Kidney (tissue), 13 donors: ENCODE measurements at regions not wholly inside any gene's neighbourhood (a gene's known extent, or its start where the extent isn't known, plus 50 kb on each side); places are given as distances from the start of the nearest gene placed in this dataset.

ENCODE experiments used
- DNase-seq, 5 donors: peaks; one replicate each; pipeline ENCODE4 v3.0.0-alpha.2; 2013 to 2020
- FAIRE-seq: peaks from 2 replicates; lab custom pipeline; 2012; peaks lifted over from hg19 to GRCh38; lab: Jason Lieb, UNC
- H3K27ac ChIP-seq, 2 donors: one replicate each; pipeline ENCODE4 v1.7.0; 2013; ENCODE audit warnings: low read depth in 2 of 2, low read length in 2 of 2, inconsistent platforms in 1 of 2
- H3K27me3 ChIP-seq: one replicate; pipeline ENCODE4 v1.7.1; 2013; ENCODE audit warnings: low read length, inconsistent platforms; ENCODE audit not compliant: control insufficient read depth, insufficient read depth
- H3K36me3 ChIP-seq, 3 donors: one replicate each; pipeline versions ENCODE4 v1.7.0 to v1.7.1; 2013; ENCODE audit warnings: low read length in 3 of 3, control low read depth in 1 of 3, inconsistent platforms in 1 of 3; ENCODE audit not compliant: insufficient read depth in 3 of 3, control insufficient read depth in 2 of 3
- H3K4me1 ChIP-seq, 3 donors: one replicate each; pipeline versions ENCODE4 v1.7.0 to v1.7.1; 2013; ENCODE audit warnings: low read length in 3 of 3, inconsistent platforms in 1 of 3, low read depth in 1 of 3; ENCODE audit not compliant: control insufficient read depth in 2 of 3, insufficient read depth in 2 of 3
- H3K4me3 ChIP-seq, 3 donors: one replicate each; pipeline versions ENCODE4 v1.7.0 to v1.8.1; 2013; ENCODE audit warnings: low read length in 3 of 3, control low read depth in 1 of 3, inconsistent platforms in 1 of 3
- H3K9ac ChIP-seq, 3 donors: one replicate each; pipeline versions ENCODE4 v1.7.0 to v1.7.1; 2013; ENCODE audit warnings: low read length in 3 of 3, control low read depth in 1 of 3, inconsistent platforms in 1 of 3
- H3K9me3 ChIP-seq, 3 donors: one replicate each; pipeline versions ENCODE4 v1.7.0 to v1.7.1; 2013; ENCODE audit warnings: low read length in 3 of 3, control low read depth in 1 of 3, inconsistent platforms in 1 of 3; ENCODE audit not compliant: control insufficient read depth in 2 of 3, insufficient read depth in 1 of 3
- intact Hi-C: fragments of 100-400 bp; cut with DNase I; formaldehyde crosslinking; loops from one replicate; pipeline ENCODE4 v1.11.1; 2022
- TF ChIP-seq, protein P1 (sequence below): IDR thresholded peaks from 3 replicates; pipeline ENCODE4 v1.5.1; 2012; ENCODE audit warnings: mild to moderate bottlenecking, moderate library complexity, borderline replicate concordance; ENCODE audit not compliant: insufficient read depth; ENCODE audit errors: extremely low read depth
- donor health status: control.
- donor health status: control.
- donor health status: control.
- donor health status: control.
- donor health status: control.
- donor health status: DM: yes; HTN: yes; CAD: no.
- donor health status: Normal renal cell carcinoma (clear cell type).

DNA sequence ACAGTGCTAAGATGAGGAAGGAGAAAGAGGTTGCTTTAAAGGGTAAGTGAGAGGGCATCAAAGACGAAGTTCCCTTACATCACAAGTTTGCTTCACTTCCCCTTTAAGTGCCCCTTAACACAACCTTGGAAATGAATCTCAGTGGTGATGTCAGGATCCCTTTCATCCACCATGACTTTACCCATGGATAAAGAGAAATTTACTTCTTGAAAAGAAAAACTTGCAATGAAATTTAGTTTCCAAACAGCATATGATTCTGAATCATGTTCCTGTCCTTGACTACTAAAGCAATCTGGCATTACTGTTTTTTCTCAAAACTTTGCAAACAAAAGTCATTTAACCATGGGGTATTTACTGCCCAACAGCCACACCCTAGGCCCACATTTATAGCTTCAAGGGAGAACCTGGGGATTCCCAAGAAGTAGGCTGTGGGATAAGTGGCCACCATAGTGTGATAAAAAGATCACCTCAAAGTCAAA lies 135.9 kb downstream of the ITGB8 start:
- Histone ChIP-seq H3K9me3 (no peaks in the 10 kb centered on the region), H3K9ac (no peak overlapping the region), H3K27ac (no peak overlapping the region), H3K4me1 (no peaks in the 10 kb centered on the region), H3K36me3 (no peaks in the 10 kb centered on the region), H3K27me3 (no peaks in the 10 kb centered on the region), H3K4me3 (no peak overlapping the region)
- no peak for FAIRE-seq
- intact Hi-C loops = no loop called here
- no peak for DNase-seq
- TF ChIP-seq, protein P1, sequence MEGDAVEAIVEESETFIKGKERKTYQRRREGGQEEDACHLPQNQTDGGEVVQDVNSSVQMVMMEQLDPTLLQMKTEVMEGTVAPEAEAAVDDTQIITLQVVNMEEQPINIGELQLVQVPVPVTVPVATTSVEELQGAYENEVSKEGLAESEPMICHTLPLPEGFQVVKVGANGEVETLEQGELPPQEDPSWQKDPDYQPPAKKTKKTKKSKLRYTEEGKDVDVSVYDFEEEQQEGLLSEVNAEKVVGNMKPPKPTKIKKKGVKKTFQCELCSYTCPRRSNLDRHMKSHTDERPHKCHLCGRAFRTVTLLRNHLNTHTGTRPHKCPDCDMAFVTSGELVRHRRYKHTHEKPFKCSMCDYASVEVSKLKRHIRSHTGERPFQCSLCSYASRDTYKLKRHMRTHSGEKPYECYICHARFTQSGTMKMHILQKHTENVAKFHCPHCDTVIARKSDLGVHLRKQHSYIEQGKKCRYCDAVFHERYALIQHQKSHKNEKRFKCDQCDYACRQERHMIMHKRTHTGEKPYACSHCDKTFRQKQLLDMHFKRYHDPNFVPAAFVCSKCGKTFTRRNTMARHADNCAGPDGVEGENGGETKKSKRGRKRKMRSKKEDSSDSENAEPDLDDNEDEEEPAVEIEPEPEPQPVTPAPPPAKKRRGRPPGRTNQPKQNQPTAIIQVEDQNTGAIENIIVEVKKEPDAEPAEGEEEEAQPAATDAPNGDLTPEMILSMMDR = no peak

DNA sequence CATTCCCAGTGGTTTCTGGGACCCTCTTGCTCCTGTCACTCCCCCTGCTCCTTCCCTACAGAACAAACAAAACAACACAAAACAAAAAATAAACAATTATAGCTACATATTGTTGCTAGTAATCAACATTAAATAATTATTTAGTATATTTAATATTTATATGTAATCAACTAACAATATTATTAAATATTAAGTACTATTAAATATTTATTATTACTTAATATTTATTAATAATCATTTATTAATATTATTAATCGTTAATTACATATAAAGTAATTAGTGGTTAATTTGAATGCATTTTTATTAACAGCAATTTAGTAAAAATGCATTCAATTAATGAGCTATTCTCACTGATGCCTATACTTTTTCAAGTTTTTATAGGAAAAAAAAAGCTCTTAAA lies 139.4 kb downstream of the ITGB8 start:
- TF ChIP-seq, protein P1 = no peak
- no peak for DNase-seq
- FAIRE-seq = peak; percentile 92
- intact Hi-C loops = no loop called here
- Histone ChIP-seq H3K27me3 (no peaks in the 10 kb centered on the region), H3K27ac (no peak overlapping the region), H3K9me3 (no peaks in the 10 kb centered on the region), H3K4me3 (no peak overlapping the region), H3K4me1 (no peaks in the 10 kb centered on the region), H3K36me3 (no peaks in the 10 kb centered on the region), H3K9ac (no peak overlapping the region)

DNA sequence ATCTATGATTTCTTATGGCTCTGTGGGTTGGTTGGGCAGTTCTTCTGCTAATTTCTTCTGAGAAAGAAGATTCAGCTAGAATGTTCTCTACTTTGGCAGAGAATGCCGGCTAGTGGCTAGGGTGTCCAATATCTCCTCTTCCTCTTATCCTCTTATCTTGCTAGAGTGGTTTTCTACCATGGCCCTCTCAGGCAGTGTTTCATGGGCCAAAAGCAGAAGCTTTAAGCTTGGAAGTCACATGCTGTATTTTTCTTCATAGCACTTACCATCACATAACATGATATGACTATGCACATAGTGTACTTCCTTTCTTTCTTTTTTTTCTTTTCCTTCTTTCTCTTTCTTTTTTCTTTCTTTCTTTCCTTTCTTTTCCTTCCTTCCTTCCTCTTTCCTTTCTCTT lies 140.0 kb downstream of the ITGB8 start:
- FAIRE-seq = no peak
- Histone ChIP-seq H3K9ac (no peak overlapping the region), H3K27me3 (no peaks in the 10 kb centered on the region), H3K4me1 (no peaks in the 10 kb centered on the region), H3K9me3 (no peaks in the 10 kb centered on the region), H3K36me3 (no peaks in the 10 kb centered on the region), H3K27ac (no peak overlapping the region), H3K4me3 (no peak overlapping the region)
- TF ChIP-seq, protein P1 = no peak
- DNase-seq = no peak
- intact Hi-C loops = no loop called here

DNA sequence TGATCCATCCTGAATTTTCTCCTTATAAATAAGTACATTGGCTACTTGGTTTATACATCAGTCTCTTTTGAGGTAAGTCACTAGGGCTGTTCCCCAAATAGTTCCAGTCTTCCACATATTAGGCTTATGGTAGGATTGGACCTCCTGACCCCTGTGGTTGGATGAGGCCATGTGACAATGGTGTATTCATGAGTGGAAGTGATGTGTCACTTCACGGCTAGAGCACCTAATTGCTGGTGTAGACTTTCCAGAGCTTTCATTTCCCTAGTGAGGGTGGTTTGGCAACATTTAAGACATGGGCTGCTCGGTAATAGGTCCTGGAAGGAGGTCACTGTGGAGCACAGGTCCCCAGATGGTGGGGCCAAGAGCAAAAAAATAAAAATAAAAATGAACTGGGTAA lies 141.2 kb upstream of the ABCB5 start:
- no peaks in the 10 kb centered on the region for H3K9me3 ChIP-seq
- H3K36me3 ChIP-seq = no peaks in the 10 kb centered on the region
- intact Hi-C loops = no loop called here
- H3K27me3 ChIP-seq = no peaks in the 10 kb centered on the region
- H3K9ac ChIP-seq = no peak overlapping the region
- FAIRE-seq (no peak), DNase-seq (no peak)
- no peaks in the 10 kb centered on the region for H3K4me1 ChIP-seq
- H3K4me3 ChIP-seq = no peak overlapping the region
- no peak overlapping the region for H3K27ac ChIP-seq
- TF ChIP-seq, protein P1 = no peak
